ENCODE measurements at regions not wholly inside any gene's neighbourhood (a gene's known extent, or its start where the extent isn't known, plus 50 kb on each side); places are given as distances from the start of the nearest gene placed in this dataset.

- TF ChIP-seq KLF13 (CRISPR knock-in tag; IDR thresholded peaks at IDR 0.05): no peak
- TF ChIP-seq IKZF1 (IDR thresholded peaks at IDR 0.05): no peak
- TF ChIP-seq MAX (IDR thresholded peaks at IDR 0.05): no peak
- TF ChIP-seq POGZ (CRISPR knock-in tag; IDR thresholded peaks at IDR 0.05): no peak
- no peak for TF ChIP-seq ZNF326 (CRISPR knock-in tag; IDR thresholded peaks at IDR 0.05; ENCODE audit: borderline replicate concordance)
- no peak for TF ChIP-seq SRSF4 (IDR thresholded peaks at IDR 0.05; ENCODE audit: low read depth, low read length, poor library complexity, severe bottlenecking)
Measured at GRCh38 chr4:29983890-29984289, 736.3 kb upstream of the PCDH7 start (continued).

GRCh38 chr4:30001628-30002027 is 718.5 kb upstream of the PCDH7 start:
- POLR2A ChIA-PET: no interaction called here
- Histone ChIP-seq H3K9me3 (ENCODE audit: low read length) (peaks cover 81% of the 10 kb centered on the region), H3K4me2 (ENCODE audit: low read depth, low read length) (no peak overlapping the region), H4K20me1 (ENCODE audit: insufficient read depth, low read length) (no peaks in the 10 kb centered on the region), H3K36me3 (replicated peaks in 1 of 2; ENCODE audit: control insufficient read depth in 1 of 2, insufficient read depth in 2 of 2, low read length in 2 of 2) (no peaks in the 10 kb centered on the region), H3K4me1 (ENCODE audit: insufficient read depth, low read length) (no peaks in the 10 kb centered on the region), H3K79me2 (ENCODE audit: insufficient read depth, low read length) (no peaks in the 10 kb centered on the region), H3K27me3 (ENCODE audit: control insufficient read depth in 1 of 2, insufficient read depth in 2 of 2, low read length in 2 of 2) (no peaks in the 10 kb centered on the region), H3K4me3 (replicated peaks in 1 of 3; ENCODE audit: insufficient read depth in 1 of 3, low read depth in 2 of 3, low read length in 3 of 3) (no peak overlapping the region), H3K27ac (ENCODE audit: extremely low read length, insufficient read depth, low read length) (no peak overlapping the region), H2AFZ (ENCODE audit: low read length) (no peak overlapping the region), H3K9ac (ENCODE audit: insufficient read depth, low read depth, low read length) (no peak overlapping the region)
- ATAC-seq (no peak), DNase-seq (ENCODE audit: low spot score) (no peak), FAIRE-seq (no peak)
- WGBS (ENCODE audit: low lambda C conversion rate): 0% methylated on average over 1 of the region's 1 CpG
- intact Hi-C loops (cut with micrococcal nuclease; ENCODE audit: unreplicated experiment) (no loop called here), in situ Hi-C loops (cut with HindIII; ENCODE audit: extremely low pct_ligation_motif_present, low pct_unique_long_range_greater_than_20kb) (no loop called here)
- CTCF ChIA-PET (ENCODE audit: low intra/inter-chr PET ratio, low total read pairs): no interaction called here
- BruUV-seq (replicated peaks): no TSS peak
- no peak for TF ChIP-seq GPBP1L1 (CRISPR knock-in tag; IDR thresholded peaks at IDR 0.05)
- no peak for TF ChIP-seq ZBTB40 (IDR thresholded peaks at IDR 0.05)
- TF ChIP-seq ZBTB40 (CRISPR knock-in tag; IDR thresholded peaks at IDR 0.05): no peak
- no peak for TF ChIP-seq POGK (CRISPR knock-in tag; conservative IDR thresholded peaks at IDR 0.05)
